GM12891 (cell line): ENCODE measurements at regions not wholly inside any gene's neighbourhood (a gene's known extent, or its start where the extent isn't known, plus 50 kb on each side); places are given as distances from the start of the nearest gene placed in this dataset.

Source experiments
- PAX5 ChIP-seq: IDR thresholded peaks from 2 replicates; pipeline ENCODE4 v1.6.1; 2011; ENCODE audit warnings: low read length, moderate library complexity, mild to moderate bottlenecking; ENCODE audit not compliant: insufficient read depth, severe bottlenecking
- POLR2A ChIP-seq: IDR thresholded peaks from 2 replicates; pipeline ENCODE4 v1.6.1; 2011; ENCODE audit warnings: low read depth, low read length, control low read depth
- POLR2AphosphoS5 ChIP-seq: IDR thresholded peaks from 2 replicates; pipeline ENCODE4 v1.6.1; 2011; ENCODE audit warnings: low read depth, low read length, control low read depth
- POU2F2 ChIP-seq: IDR thresholded peaks from 2 replicates; pipeline ENCODE4 v1.6.1; 2011; ENCODE audit warnings: low read depth, mild to moderate bottlenecking, control low read depth, low read length, moderate library complexity
- SPI1 ChIP-seq: IDR thresholded peaks from 2 replicates; pipeline ENCODE4 v1.6.1; 2011; ENCODE audit warnings: low read depth, low read length, control low read depth
- TAF1 ChIP-seq: IDR thresholded peaks from 2 replicates; pipeline ENCODE4 v1.6.1; 2011; ENCODE audit warnings: low read depth, low read length, control low read depth

DNA sequence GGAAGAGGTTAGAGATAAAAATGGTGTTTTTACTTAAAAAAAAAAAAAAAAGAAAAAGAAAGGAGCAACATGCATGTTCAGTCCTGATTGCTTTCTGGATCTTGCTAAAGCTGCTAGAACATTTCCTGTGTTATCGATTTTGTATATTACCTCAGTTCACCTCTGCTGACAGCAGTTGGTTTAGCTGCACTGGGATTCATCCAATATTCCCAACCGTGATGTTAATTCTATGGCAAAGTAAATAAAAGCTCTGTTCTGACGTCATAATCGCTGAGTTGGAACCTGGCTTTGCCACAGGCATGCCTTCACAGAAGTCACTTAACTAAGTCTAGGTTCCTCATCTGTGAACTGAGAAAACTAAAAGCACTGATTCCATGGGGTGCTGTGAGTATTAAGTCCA, 90.7 kb upstream of the SORBS2 start:
- TF ChIP-seq POLR2AphosphoS5 (no peak), POLR2A (no peak), TAF1 (no peak), POU2F2 (no peak), SPI1 (no peak), PAX5 (no peak)
